GM12891 (cell line): ENCODE measurements at regions not wholly inside any gene's neighbourhood (a gene's known extent, or its start where the extent isn't known, plus 50 kb on each side); places are given as distances from the start of the nearest gene placed in this dataset.

Source experiments
- PAX5 ChIP-seq: IDR thresholded peaks from 2 replicates; pipeline ENCODE4 v1.6.1; 2011; ENCODE audit warnings: low read length, moderate library complexity, mild to moderate bottlenecking; ENCODE audit not compliant: insufficient read depth, severe bottlenecking
- POLR2A ChIP-seq: IDR thresholded peaks from 2 replicates; pipeline ENCODE4 v1.6.1; 2011; ENCODE audit warnings: low read depth, low read length, control low read depth
- POLR2AphosphoS5 ChIP-seq: IDR thresholded peaks from 2 replicates; pipeline ENCODE4 v1.6.1; 2011; ENCODE audit warnings: low read depth, low read length, control low read depth
- POU2F2 ChIP-seq: IDR thresholded peaks from 2 replicates; pipeline ENCODE4 v1.6.1; 2011; ENCODE audit warnings: low read depth, mild to moderate bottlenecking, control low read depth, low read length, moderate library complexity
- SPI1 ChIP-seq: IDR thresholded peaks from 2 replicates; pipeline ENCODE4 v1.6.1; 2011; ENCODE audit warnings: low read depth, low read length, control low read depth
- TAF1 ChIP-seq: IDR thresholded peaks from 2 replicates; pipeline ENCODE4 v1.6.1; 2011; ENCODE audit warnings: low read depth, low read length, control low read depth

- no peak for TF ChIP-seq POLR2AphosphoS5
- no peak for TF ChIP-seq POLR2A
- no peak for TF ChIP-seq TAF1
- no peak for TF ChIP-seq SPI1
- no peak for TF ChIP-seq PAX5
- TF ChIP-seq POU2F2, result no peak
Observed at GRCh38 chr11:121958323-121958970, 157.6 kb downstream of the BLID start.
